ENCODE measurements at regions not wholly inside any gene's neighbourhood (a gene's known extent, or its start where the extent isn't known, plus 50 kb on each side); places are given as distances from the start of the nearest gene placed in this dataset.

DNA sequence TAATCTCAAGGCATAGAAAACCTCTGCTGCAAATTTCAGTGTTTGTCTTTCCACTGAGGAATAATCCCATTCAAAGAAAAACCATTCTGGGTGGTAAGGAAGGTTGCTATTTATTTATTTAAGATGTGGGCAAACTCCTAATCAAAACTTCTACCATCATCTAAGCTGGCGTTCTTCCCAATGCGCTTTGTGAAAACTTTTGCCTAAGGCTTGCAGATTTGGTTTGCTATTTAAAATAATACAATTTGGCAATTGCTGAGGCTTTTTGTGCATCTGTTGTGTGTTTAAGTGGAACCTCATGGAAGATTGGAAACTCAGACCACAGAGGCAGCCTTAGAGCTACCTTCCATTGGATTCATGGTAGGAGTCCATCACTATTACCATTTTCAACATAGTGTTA is 309.0 kb downstream of the BLID start:
- peaks cover 7% of the 10 kb centered on the region for H3K4me1 ChIP-seq (ENCODE audit: insufficient read depth, low read length)
- no peak overlapping the region for H2BK15ac ChIP-seq (ENCODE audit: low read depth, low read length)
- H3K9ac ChIP-seq (ENCODE audit: extremely low read depth, insufficient read length, low read length), result no peak overlapping the region
- no CpG with 5 or more reads among the region's 2 CpGs for WGBS (ENCODE audit: extremely low coverage, insufficient read length, low lambda C conversion rate)
- H3K18ac ChIP-seq (ENCODE audit: insufficient read length, low read depth, low read length), result no peak overlapping the region
- H3K14ac ChIP-seq (ENCODE audit: insufficient read depth, low read length), result no peak overlapping the region
- no peaks in the 10 kb centered on the region for H4K20me1 ChIP-seq (ENCODE audit: control insufficient read depth, insufficient read depth, insufficient read length)
- H3K23me2 ChIP-seq (ENCODE audit: insufficient read length, low read depth, low read length, poor library complexity, severe bottlenecking), result peaks cover 3% of the 10 kb centered on the region
- H3K27ac ChIP-seq (ENCODE audit: insufficient read length, low read depth, low read length), result no peak overlapping the region
- Mint-ChIP-seq H3K4me1 (peaks cover 32 to 41% of the 10 kb centered on the region in 2 experiments), H3K27me3 (ENCODE audit: low read depth) (no peaks in the 10 kb centered on the region), H3K9me3 (peaks cover 8% of the 10 kb centered on the region in 2 experiments), H3K36me3 (ENCODE audit: insufficient read depth in 1 of 3, low read depth in 3 of 3) (peaks cover 4 to 9% (median 7%) of the 10 kb centered on the region in 3 experiments; a peak in 5 of 7 replicates), H3K4me3 (no peak overlapping the region), H3K27ac (no peak overlapping the region)
- no peaks in the 10 kb centered on the region for H3K9me3 ChIP-seq (ENCODE audit: control insufficient read depth, low read depth, low read length)
- H3K79me1 ChIP-seq (ENCODE audit: insufficient read depth, low read depth, low read length, poor library complexity, severe bottlenecking), result no peaks in the 10 kb centered on the region
- no peak overlapping the region for H3K4me2 ChIP-seq (ENCODE audit: insufficient read depth, insufficient read length, low read length)
- TF ChIP-seq, protein P1, sequence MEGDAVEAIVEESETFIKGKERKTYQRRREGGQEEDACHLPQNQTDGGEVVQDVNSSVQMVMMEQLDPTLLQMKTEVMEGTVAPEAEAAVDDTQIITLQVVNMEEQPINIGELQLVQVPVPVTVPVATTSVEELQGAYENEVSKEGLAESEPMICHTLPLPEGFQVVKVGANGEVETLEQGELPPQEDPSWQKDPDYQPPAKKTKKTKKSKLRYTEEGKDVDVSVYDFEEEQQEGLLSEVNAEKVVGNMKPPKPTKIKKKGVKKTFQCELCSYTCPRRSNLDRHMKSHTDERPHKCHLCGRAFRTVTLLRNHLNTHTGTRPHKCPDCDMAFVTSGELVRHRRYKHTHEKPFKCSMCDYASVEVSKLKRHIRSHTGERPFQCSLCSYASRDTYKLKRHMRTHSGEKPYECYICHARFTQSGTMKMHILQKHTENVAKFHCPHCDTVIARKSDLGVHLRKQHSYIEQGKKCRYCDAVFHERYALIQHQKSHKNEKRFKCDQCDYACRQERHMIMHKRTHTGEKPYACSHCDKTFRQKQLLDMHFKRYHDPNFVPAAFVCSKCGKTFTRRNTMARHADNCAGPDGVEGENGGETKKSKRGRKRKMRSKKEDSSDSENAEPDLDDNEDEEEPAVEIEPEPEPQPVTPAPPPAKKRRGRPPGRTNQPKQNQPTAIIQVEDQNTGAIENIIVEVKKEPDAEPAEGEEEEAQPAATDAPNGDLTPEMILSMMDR (conservative IDR thresholded peaks at IDR 0.05), result no peak
- no peak overlapping the region for H4K5ac ChIP-seq (ENCODE audit: insufficient read length, low read depth, low read length)
- no peak for DNase-seq
- no peak overlapping the region for H4K91ac ChIP-seq (ENCODE audit: insufficient read length, low read depth, low read length)
- no peak overlapping the region for H3K56ac ChIP-seq (ENCODE audit: insufficient read length, low read depth, low read length)
- H2BK5ac ChIP-seq (ENCODE audit: insufficient read length, low read length), result no peak overlapping the region
- H2AFZ ChIP-seq (ENCODE audit: low read length), result no peak overlapping the region
- no peak overlapping the region for H2BK120ac ChIP-seq (ENCODE audit: low read depth, low read length, poor library complexity, severe bottlenecking)
- H3T11ph ChIP-seq (ENCODE audit: low read length), result no peak overlapping the region
- no peaks in the 10 kb centered on the region for H3K79me2 ChIP-seq (ENCODE audit: insufficient read depth, low read length)
- H3K4ac ChIP-seq (ENCODE audit: low read depth, low read length), result no peak overlapping the region
- H2BK12ac ChIP-seq (ENCODE audit: insufficient read length, low read depth, low read length), result no peak overlapping the region
- no peak overlapping the region for H2BK20ac ChIP-seq (ENCODE audit: low read depth, low read length, poor library complexity, severe bottlenecking)
- H4K8ac ChIP-seq (replicated peaks; ENCODE audit: insufficient read length, low read depth, low read length), result no peak overlapping the region
- no peak overlapping the region for H2AK5ac ChIP-seq (ENCODE audit: insufficient read length, low read length)
- H3K27me3 ChIP-seq (ENCODE audit: insufficient read depth, low read length), result no peaks in the 10 kb centered on the region
- H3K23ac ChIP-seq (ENCODE audit: insufficient read length, low read depth, low read length), result no peak overlapping the region
